SH-SY5Y (cell line): ENCODE measurements at regions not wholly inside any gene's neighbourhood (a gene's known extent, or its start where the extent isn't known, plus 50 kb on each side); places are given as distances from the start of the nearest gene placed in this dataset.

Experiments used
- GATA2 ChIP-seq: IDR thresholded peaks from 2 replicates; pipeline ENCODE4 v1.6.1; 2011; ENCODE audit warnings: mild to moderate bottlenecking, low read depth, low read length
- GATA3 ChIP-seq: IDR thresholded peaks from 2 replicates; pipeline ENCODE4 v1.6.1; 2011; ENCODE audit warnings: low read depth, mild to moderate bottlenecking, low read length, moderate library complexity

DNA sequence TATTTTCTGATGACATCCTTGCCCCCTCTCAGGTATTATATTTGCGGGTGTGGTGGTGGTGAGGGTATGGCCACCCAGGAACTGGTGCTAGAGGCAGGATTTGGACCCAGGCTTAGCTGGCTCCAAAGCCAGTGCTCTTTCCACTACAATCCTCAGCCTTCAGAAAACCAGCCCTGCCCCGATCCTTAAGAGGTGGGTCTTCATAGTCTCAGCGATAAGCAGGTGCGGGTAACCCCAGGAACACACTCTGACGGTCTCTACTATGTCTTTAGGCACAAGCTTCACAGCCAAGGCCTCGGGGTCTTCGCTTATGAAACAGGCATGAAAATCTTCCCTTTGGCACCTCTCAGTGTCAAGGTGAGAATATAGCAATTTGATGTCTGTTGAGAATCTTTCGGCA, 169.3 kb downstream of the FGF18 start:
- TF ChIP-seq GATA2: no peak
- TF ChIP-seq GATA3: no peak
